K562 (cell line): ENCODE measurements at regions not wholly inside any gene's neighbourhood (a gene's known extent, or its start where the extent isn't known, plus 50 kb on each side); places are given as distances from the start of the nearest gene placed in this dataset.

Source experiments
- ATAC-seq: fragments of 200-7000 bp; cut with Tn5 transposase; 3 replicates; pipeline ENCODE4 v1.9.1; 2020; ENCODE audit warnings: moderate library complexity
- BruUV-seq: library from RNA; stranded (reverse); fragments of 400-500 nt; replicated peaks from 2 replicates; lab custom pipeline; 2021; lab: Mats Ljungman, UMichigan
- CTCF ChIA-PET: fragments of 300-600 bp; formaldehyde crosslinking; extraction: SDS; loops from one replicate; lab custom pipeline; 2021; ENCODE audit warnings: low intra/inter-chr PET ratio; lab: Yijun Ruan, JAX
- POLR2A ChIA-PET: fragments of 300-600, 350-650 bp; sonication (Branson Sonifier 250); formaldehyde crosslinking; extraction: SDS; loops from one replicate; lab custom pipeline; 2021; ENCODE audit warnings: antibody characterized with exemption, inconsistent platforms; lab: Yijun Ruan, JAX
- DNase-seq, 4 experiments: peaks; one replicate each; pipeline versions ENCODE4 v3.0.0 to v3.0.0-alpha.2; 2011 to 2018; ENCODE audit warnings: low spot score in 3 of 4, mixed read lengths in 3 of 4; ENCODE audit errors: extremely low read depth in 1 of 4
- FAIRE-seq: peaks from 2 replicates; lab custom pipeline; 2011; peaks lifted over from hg19 to GRCh38; lab: Jason Lieb, UNC
- H2AFZ ChIP-seq: 2 replicates; pipeline ENCODE4 v1.6.0; 2011; ENCODE audit warnings: low read depth, low read length, control low read depth, inconsistent platforms
- H3K27ac ChIP-seq: fragments of 200-600 bp; 3 replicates; pipeline ENCODE4 v1.8.0; 2011; ENCODE audit warnings: low read depth, mild to moderate bottlenecking, control low read depth, inconsistent platforms, low read length, moderate library complexity, mixed read lengths; ENCODE audit errors: extremely low read depth
- H3K27me3 ChIP-seq, 2 experiments: fragments of 300-600 bp in 1 of 2; 2 replicates in 1 of 2; 3 replicates in 1 of 2; pipeline versions ENCODE4 v1.6.0 to v1.8.0; 2011; ENCODE audit warnings: inconsistent platforms in 2 of 2, low read length in 2 of 2, mild to moderate bottlenecking in 1 of 2, mixed read lengths in 1 of 2, moderate library complexity in 1 of 2; ENCODE audit not compliant: control insufficient read depth in 2 of 2, insufficient read depth in 2 of 2
- H3K36me3 ChIP-seq: fragments of 300-600 bp; 3 replicates; pipeline ENCODE4 v1.8.0; 2011; ENCODE audit warnings: mild to moderate bottlenecking, low read length, inconsistent platforms; ENCODE audit not compliant: control insufficient read depth, insufficient read depth
- H3K4me1 ChIP-seq, 2 experiments: fragments of 200-600 bp in 1 of 2; replicated peaks in 1 of 2; 2 replicates in 1 of 2; 3 replicates in 1 of 2; pipeline versions ENCODE4 v1.5.1 to v1.8.0; 2011; ENCODE audit warnings: inconsistent platforms in 2 of 2, low read length in 2 of 2, mild to moderate bottlenecking in 1 of 2, mixed read lengths in 1 of 2, moderate library complexity in 1 of 2; ENCODE audit not compliant: control insufficient read depth in 2 of 2, insufficient read depth in 2 of 2
- H3K4me2 ChIP-seq: 2 replicates; pipeline ENCODE4 v1.6.1; 2011; ENCODE audit warnings: low read length, control low read depth, inconsistent platforms, mixed read lengths; ENCODE audit not compliant: insufficient read depth
- H3K4me3 ChIP-seq: fragments of 200-600 bp; sonication (generic), shearing (Covaris generic); 2 replicates; pipeline ENCODE4 v1.5.1; 2016; ENCODE audit warnings: control low read depth, inconsistent platforms
- H3K79me2 ChIP-seq: fragments of 200-600 bp; 3 replicates; pipeline ENCODE4 v1.8.0; 2011; ENCODE audit warnings: low read length, inconsistent platforms; ENCODE audit not compliant: control insufficient read depth, insufficient read depth
- H3K9ac ChIP-seq, 2 experiments: 2 replicates each; pipeline versions ENCODE4 v1.6.0 to v1.6.1; 2011; ENCODE audit warnings: low read depth in 2 of 2, low read length in 2 of 2, control low read depth in 1 of 2, inconsistent platforms in 1 of 2, mild to moderate bottlenecking in 1 of 2, mixed read lengths in 1 of 2; ENCODE audit not compliant: insufficient read depth in 1 of 2
- H3K9me1 ChIP-seq: one replicate; pipeline ENCODE4 v1.6.0; 2011; ENCODE audit warnings: inconsistent platforms, mild to moderate bottlenecking, low read length, moderate library complexity; ENCODE audit not compliant: control insufficient read depth, insufficient read depth
- H3K9me3 ChIP-seq: replicated peaks from 2 replicates; pipeline ENCODE4 v1.5.1; 2011; ENCODE audit warnings: low read depth, low read length, inconsistent platforms; ENCODE audit not compliant: control insufficient read depth, insufficient read depth
- H4K20me1 ChIP-seq: replicated peaks from 2 replicates; pipeline ENCODE4 v1.6.1; 2011; ENCODE audit warnings: low read length, inconsistent platforms, mixed read lengths; ENCODE audit not compliant: control insufficient read depth, insufficient read depth
- CTCF ChIP-seq, 3 experiments: IDR thresholded peaks in 2 of 3; conservative IDR thresholded peaks in 1 of 3; 2 replicates each; pipeline ENCODE4 v1.5.1; 2011 to 2012; ENCODE audit warnings: low read length in 3 of 3, mild to moderate bottlenecking in 3 of 3, control low read depth in 2 of 3, improper control_type of control experiment in 1 of 3, inconsistent platforms in 1 of 3, low read depth in 1 of 3, mixed read lengths in 1 of 3, moderate library complexity in 1 of 3; ENCODE audit not compliant: insufficient read depth in 2 of 3
- HNRNPK ChIP-seq: fragments of 200-400 bp; formaldehyde crosslinking; IDR thresholded peaks from one replicate; pipeline ENCODE4 v1.6.1; 2018; ENCODE audit warnings: mild to moderate bottlenecking, low read depth, low read length; ENCODE audit not compliant: poor library complexity, severe bottlenecking
- RAD21 ChIP-seq, 2 experiments: fragments of 250-450 bp in 1 of 2; fragments of 450-650 bp in 1 of 2; sonication (Bioruptor Pico) in 1 of 2; formaldehyde crosslinking in 1 of 2; IDR thresholded peaks in 1 of 2; conservative IDR thresholded peaks in 1 of 2; 2 replicates each; pipeline versions ENCODE4 v1.4.0 to v1.8.0; 2020 to 2022; ENCODE audit warnings: mild to moderate bottlenecking in 2 of 2, moderate library complexity in 1 of 2
- RBBP5 ChIP-seq: fragments of 200-600 bp; sonication (generic); IDR thresholded peaks from 2 replicates; pipeline ENCODE4 v1.6.1; 2012; ENCODE audit warnings: borderline replicate concordance, mild to moderate bottlenecking, low read length, control low read depth, inconsistent platforms; ENCODE audit not compliant: insufficient read depth, poor library complexity, severe bottlenecking
- SMC3 ChIP-seq: conservative IDR thresholded peaks from 2 replicates; pipeline ENCODE4 v1.6.1; 2011; ENCODE audit warnings: low read depth, low read length, improper control_type of control experiment; ENCODE audit not compliant: insufficient read depth
- TSC22D4 ChIP-seq: fragments of 450-650 bp; IDR thresholded peaks from 2 replicates; pipeline ENCODE4 v1.6.1; 2016; ENCODE audit warnings: missing genetic modification characterization, missing biosample characterization, control low read depth
- ZNF384 ChIP-seq: IDR thresholded peaks from 2 replicates; pipeline ENCODE4 v1.6.1; 2012; ENCODE audit warnings: low read depth, low read length, improper control_type of control experiment
- WGBS: fragments of 100-300 bp; shearing (Covaris generic); methylation state at CpG from one replicate; pipeline ENCODE4 v1.1.6; 2016; ENCODE audit warnings: low coverage, mixed read lengths; ENCODE audit not compliant: insufficient coverage; ENCODE audit errors: missing lambda C conversion rate; 5-methylcytosine and 5-hydroxymethylcytosine counted together
- in situ Hi-C: fragments of 300-500 bp; cut with MboI; formaldehyde crosslinking; loops from 4 replicates; pipeline ENCODE4 v1.15.0; 2018; ENCODE audit warnings: inconsistent platforms, mixed read lengths
- intact Hi-C: fragments of 100-400 bp; cut with micrococcal nuclease; formaldehyde crosslinking; loops from 2 replicates; pipeline ENCODE4 v1.14.2; 2022

- no peak for DNase-seq
- FAIRE-seq = no peak
- H3K27ac ChIP-seq = no peak overlapping the region
- no peak overlapping the region for H3K4me2 ChIP-seq
- no peak for TF ChIP-seq RBBP5
- no TSS peak for BruUV-seq
- WGBS = 0% methylated on average over 2 of the region's 2 CpGs
- no peaks in the 10 kb centered on the region for H3K4me1 ChIP-seq
- H3K9ac ChIP-seq = no peak overlapping the region
- in situ Hi-C loops = loop anchor here (10.0 kb wide), 1 partner anchor 1596 kb away; no protein-coding TSS in a partner anchor
- H3K4me3 ChIP-seq = no peak overlapping the region
- CTCF ChIA-PET = no interaction called here
- no peak overlapping the region for H2AFZ ChIP-seq
- intact Hi-C loops = loop anchor here (10.0 kb wide), 2 partner anchors 856 to 1946 kb away; partner anchors contain the start of gene UBE2E3
- no peak for ATAC-seq
- POLR2A ChIA-PET = no interaction called here
- no peaks in the 10 kb centered on the region for H3K79me2 ChIP-seq
- H4K20me1 ChIP-seq = no peaks in the 10 kb centered on the region
- H3K9me1 ChIP-seq = no peaks in the 10 kb centered on the region
- H3K9me3 ChIP-seq = no peaks in the 10 kb centered on the region
- no peaks in the 10 kb centered on the region for H3K27me3 ChIP-seq
- no peaks in the 10 kb centered on the region for H3K36me3 ChIP-seq
These were observed 121.8 kb upstream of the CWC22 start for GRCh38 chr2:180128861-180129260.

- BruUV-seq = no TSS peak
- ChIA-PET CTCF (interaction anchor here (0.6 to 4.4 kb wide), 7 partner anchors 9 to 1590 kb away, joined by 3 to 36 read pairs (median 3); no protein-coding TSS in a partner anchor), POLR2A (no interaction called here)
- in situ Hi-C loops = loop anchor here (10.0 kb wide), 1 partner anchor 1599 kb away; no protein-coding TSS in a partner anchor
- intact Hi-C loops = loop anchor here (10.0 kb wide), 2 partner anchors 859 to 1949 kb away; partner anchors contain the start of gene UBE2E3
- Histone ChIP-seq H3K4me3 (no peak overlapping the region), H3K9me3 (no peaks in the 10 kb centered on the region), H4K20me1 (no peaks in the 10 kb centered on the region), H3K9me1 (no peaks in the 10 kb centered on the region), H3K4me1 (no peaks in the 10 kb centered on the region), H3K79me2 (no peaks in the 10 kb centered on the region), H3K36me3 (no peaks in the 10 kb centered on the region), H3K27me3 (no peaks in the 10 kb centered on the region), H3K27ac (no peak overlapping the region), H3K9ac (no peak overlapping the region), H2AFZ (no peak overlapping the region), H3K4me2 (no peak overlapping the region; the same call in 1 of the 2 replicates)
- 1% methylated on average over 13 of the region's 13 CpGs for WGBS
- FAIRE-seq = no peak
- peak in 2 of 4 experiments; percentile 24 to 51 for DNase-seq
- ATAC-seq = peak; percentile 89
- TF ChIP-seq ZNF384 (peak; percentile 95), RAD21 (CRISPR knock-in tag; conservative IDR thresholded peaks at IDR 0.05 in 1 of 2, IDR thresholded peaks at IDR 0.05 in 1 of 2) (peak; percentile 50 to 56), SMC3 (0 out of 2 replicates have a peak, but pooled peaks have one; percentile 42), TSC22D4 (no peak), CTCF (IDR thresholded peaks at IDR 0.05 in 2 of 3, conservative IDR thresholded peaks at IDR 0.05 in 1 of 3; ENCODE audit: insufficient read depth in 2 of 3, low read depth in 1 of 3, low read length in 3 of 3) (peak; percentile 49 to 64 (median 59)), HNRNPK (no peak)
These were observed 118.3 kb upstream of the CWC22 start for GRCh38 chr2:180125245-180125962.
